Spinal cord (tissue), 9 donors: ENCODE measurements at regions not wholly inside any gene's neighbourhood (a gene's known extent, or its start where the extent isn't known, plus 50 kb on each side); places are given as distances from the start of the nearest gene placed in this dataset.

Source experiments
- DNase-seq, 6 donors: peaks; one replicate each; pipeline versions ENCODE4 v3.0.0 to v3.0.0-alpha.2; 2013 to 2015; ENCODE audit warnings: low spot score in 6 of 6, low read depth in 4 of 6
- H3K27ac ChIP-seq: one replicate; pipeline ENCODE4 v1.5.1; 2013; ENCODE audit warnings: low read depth, low read length, control low read depth
- H3K27me3 ChIP-seq: one replicate; pipeline ENCODE4 v1.6.1; 2013; ENCODE audit warnings: low read length; ENCODE audit not compliant: control insufficient read depth, insufficient read depth
- H3K36me3 ChIP-seq: one replicate; pipeline ENCODE4 v1.6.1; 2013; ENCODE audit warnings: low read length; ENCODE audit not compliant: control insufficient read depth, insufficient read depth
- H3K4me1 ChIP-seq: one replicate; pipeline ENCODE4 v1.6.1; 2013; ENCODE audit warnings: low read length; ENCODE audit not compliant: control insufficient read depth, insufficient read depth
- H3K4me3 ChIP-seq: one replicate; pipeline ENCODE4 v1.5.1; 2013; ENCODE audit warnings: low read depth, low read length, control low read depth
- H3K9me3 ChIP-seq: one replicate; pipeline ENCODE4 v1.6.1; 2013; ENCODE audit warnings: low read length; ENCODE audit not compliant: control insufficient read depth, insufficient read depth
- WGBS: methylation state at CpG from one replicate; pipeline ENCODE4 v1.1.5; 2013; ENCODE audit warnings: missing lambda C conversion rate; ENCODE audit not compliant: insufficient coverage; 5-methylcytosine and 5-hydroxymethylcytosine counted together
- donor health status: healthy.

GRCh38 chr6:167757249-167757648 is 69.5 kb upstream of the AFDN start:
- peaks cover 3% of the 10 kb centered on the region for H3K27me3 ChIP-seq
- no peak overlapping the region for H3K4me3 ChIP-seq
- DNase-seq, result peak in 2 of 6 donors; percentile 47 to 53
- 59% methylated on average over 6 of the region's 6 CpGs for WGBS
- no peak overlapping the region for H3K27ac ChIP-seq
- peaks cover 14% of the 10 kb centered on the region for H3K4me1 ChIP-seq
- H3K9me3 ChIP-seq, result no peaks in the 10 kb centered on the region
- no peaks in the 10 kb centered on the region for H3K36me3 ChIP-seq

- Histone ChIP-seq H3K36me3 (no peaks in the 10 kb centered on the region), H3K4me1 (peaks cover 14% of the 10 kb centered on the region), H3K9me3 (no peaks in the 10 kb centered on the region), H3K27me3 (peaks cover 3% of the 10 kb centered on the region), H3K4me3 (no peak overlapping the region), H3K27ac (no peak overlapping the region)
- 93% methylated on average over 15 of the region's 15 CpGs for WGBS
- DNase-seq, result no peak
Observed at GRCh38 chr6:167757821-167758220, 68.9 kb upstream of the AFDN start.

GRCh38 chr6:167758309-167759023 is 68.2 kb upstream of the AFDN start:
- Histone ChIP-seq H3K27ac (no peak overlapping the region), H3K36me3 (no peaks in the 10 kb centered on the region), H3K4me3 (no peak overlapping the region), H3K27me3 (peaks cover 3% of the 10 kb centered on the region), H3K4me1 (peaks cover 14% of the 10 kb centered on the region), H3K9me3 (no peaks in the 10 kb centered on the region)
- 88% methylated on average over 16 of the region's 20 CpGs for WGBS
- no peak for DNase-seq

GRCh38 chr6:167759206-167759605 is 67.5 kb upstream of the AFDN start:
- Histone ChIP-seq H3K27me3 (peaks cover 3% of the 10 kb centered on the region), H3K4me1 (peaks cover 14% of the 10 kb centered on the region), H3K4me3 (no peak overlapping the region), H3K36me3 (no peaks in the 10 kb centered on the region), H3K9me3 (no peaks in the 10 kb centered on the region), H3K27ac (no peak overlapping the region)
- DNase-seq, result no peak
- 96% methylated on average over 8 of the region's 8 CpGs for WGBS

GRCh38 chr6:167759912-167760311 is 66.8 kb upstream of the AFDN start:
- no peak for DNase-seq
- Histone ChIP-seq H3K4me1 (peaks cover 14% of the 10 kb centered on the region), H3K27ac (no peak overlapping the region), H3K4me3 (no peak overlapping the region), H3K36me3 (no peaks in the 10 kb centered on the region), H3K27me3 (peaks cover 3% of the 10 kb centered on the region), H3K9me3 (no peaks in the 10 kb centered on the region)
- WGBS, result 92% methylated on average over 17 of the region's 17 CpGs

GRCh38 chr6:167760979-167761793 is 65.5 kb upstream of the AFDN start:
- WGBS, result 66% methylated on average over 17 of the region's 18 CpGs
- no peak overlapping the region for H3K27ac ChIP-seq
- H3K4me1 ChIP-seq, result peaks cover 14% of the 10 kb centered on the region
- no peak overlapping the region for H3K4me3 ChIP-seq
- peak in 1 of 6 donors; percentile 77 for DNase-seq
- H3K27me3 ChIP-seq, result no peaks in the 10 kb centered on the region
- H3K9me3 ChIP-seq, result no peaks in the 10 kb centered on the region
- no peaks in the 10 kb centered on the region for H3K36me3 ChIP-seq

GRCh38 chr6:167761794-167762258 is 64.9 kb upstream of the AFDN start:
- 75% methylated on average over 5 of the region's 7 CpGs for WGBS
- no peak overlapping the region for H3K4me3 ChIP-seq
- no peaks in the 10 kb centered on the region for H3K27me3 ChIP-seq
- no peaks in the 10 kb centered on the region for H3K36me3 ChIP-seq
- H3K4me1 ChIP-seq, result peaks cover 14% of the 10 kb centered on the region
- no peaks in the 10 kb centered on the region for H3K9me3 ChIP-seq
- H3K27ac ChIP-seq, result no peak overlapping the region
- peak in 2 of 6 donors; percentile 41 to 64 for DNase-seq

- H3K4me1 ChIP-seq, result peaks cover 14% of the 10 kb centered on the region
- 30% methylated on average over 3 of the region's 9 CpGs for WGBS
- no peak overlapping the region for H3K4me3 ChIP-seq
- H3K27ac ChIP-seq, result no peak overlapping the region
- no peaks in the 10 kb centered on the region for H3K27me3 ChIP-seq
- H3K9me3 ChIP-seq, result no peaks in the 10 kb centered on the region
- peak in 2 of 6 donors; percentile 49 to 62 for DNase-seq
- H3K36me3 ChIP-seq, result no peaks in the 10 kb centered on the region
Observed at GRCh38 chr6:167762259-167762962, 64.3 kb upstream of the AFDN start.

GRCh38 chr6:167763056-167763944 is 63.4 kb upstream of the AFDN start:
- WGBS, result 60% methylated on average over 3 of the region's 11 CpGs
- Histone ChIP-seq H3K9me3 (no peaks in the 10 kb centered on the region), H3K27me3 (no peaks in the 10 kb centered on the region), H3K36me3 (no peaks in the 10 kb centered on the region), H3K27ac (no peak overlapping the region), H3K4me1 (peaks cover 14% of the 10 kb centered on the region), H3K4me3 (no peak overlapping the region)
- DNase-seq, result no peak
